ENCODE measurements at regions not wholly inside any gene's neighbourhood (a gene's known extent, or its start where the extent isn't known, plus 50 kb on each side); places are given as distances from the start of the nearest gene placed in this dataset.

GRCh38 chr4:18777190-18777930, 755.8 kb upstream of the LCORL start:
- TF ChIP-seq CTCF (conservative IDR thresholded peaks at IDR 0.05; ENCODE audit: control insufficient read depth, insufficient read depth, low read depth, low read length): no peak
- no peak overlapping the region for H3K4me3 ChIP-seq (ENCODE audit: control insufficient read depth, low read depth, low read length)
- no peak for DNase-seq (ENCODE audit: low read depth)

GRCh38 chr4:18767921-18768320, 746.4 kb upstream of the LCORL start:
- DNase-seq (ENCODE audit: low read depth): no peak
- no peak overlapping the region for H3K4me3 ChIP-seq (ENCODE audit: control insufficient read depth, low read depth, low read length)
- no peak for TF ChIP-seq CTCF (conservative IDR thresholded peaks at IDR 0.05; ENCODE audit: control insufficient read depth, insufficient read depth, low read depth, low read length)

GRCh38 chr4:18756671-18757070, 735.1 kb upstream of the LCORL start:
- TF ChIP-seq CTCF (conservative IDR thresholded peaks at IDR 0.05; ENCODE audit: control insufficient read depth, insufficient read depth, low read depth, low read length): no peak
- no peak for DNase-seq (ENCODE audit: low read depth)
- no peak overlapping the region for H3K4me3 ChIP-seq (ENCODE audit: control insufficient read depth, low read depth, low read length)

- no peak for TF ChIP-seq CTCF (conservative IDR thresholded peaks at IDR 0.05; ENCODE audit: control insufficient read depth, insufficient read depth, low read depth, low read length)
- no peak for DNase-seq (ENCODE audit: low read depth)
Measured at GRCh38 chr4:18754180-18754579, 732.6 kb upstream of the LCORL start.

GRCh38 chr4:18751083-18751482, 729.5 kb upstream of the LCORL start:
- no peak overlapping the region for H3K4me3 ChIP-seq (ENCODE audit: control insufficient read depth, low read depth, low read length)
- TF ChIP-seq CTCF (conservative IDR thresholded peaks at IDR 0.05; ENCODE audit: control insufficient read depth, insufficient read depth, low read depth, low read length): no peak
- DNase-seq (ENCODE audit: low read depth): no peak

More at GRCh38 chr4:18754180-18754579, 732.6 kb upstream of the LCORL start:
- no peak overlapping the region for H3K4me3 ChIP-seq (ENCODE audit: control insufficient read depth, low read depth, low read length)

- no peak for TF ChIP-seq CTCF (conservative IDR thresholded peaks at IDR 0.05; ENCODE audit: control insufficient read depth, insufficient read depth, low read depth, low read length)
- no peak overlapping the region for H3K4me3 ChIP-seq (ENCODE audit: control insufficient read depth, low read depth, low read length)
- no peak for DNase-seq (ENCODE audit: low read depth)
Measured at GRCh38 chr4:18749391-18749790, 727.8 kb upstream of the LCORL start.
